ENCODE measurements at regions not wholly inside any gene's neighbourhood (a gene's known extent, or its start where the extent isn't known, plus 50 kb on each side); places are given as distances from the start of the nearest gene placed in this dataset.
"Not testable (repeated sequence)": the region's sequence is repeated elsewhere in the genome, so short reads cannot be mapped to it uniquely, and the experiment has no call there.

- DNase-seq: not testable (repeated sequence)
Observed at GRCh38 chr4:121616449-121616848, 80.3 kb downstream of the ANXA5 start.

DNA sequence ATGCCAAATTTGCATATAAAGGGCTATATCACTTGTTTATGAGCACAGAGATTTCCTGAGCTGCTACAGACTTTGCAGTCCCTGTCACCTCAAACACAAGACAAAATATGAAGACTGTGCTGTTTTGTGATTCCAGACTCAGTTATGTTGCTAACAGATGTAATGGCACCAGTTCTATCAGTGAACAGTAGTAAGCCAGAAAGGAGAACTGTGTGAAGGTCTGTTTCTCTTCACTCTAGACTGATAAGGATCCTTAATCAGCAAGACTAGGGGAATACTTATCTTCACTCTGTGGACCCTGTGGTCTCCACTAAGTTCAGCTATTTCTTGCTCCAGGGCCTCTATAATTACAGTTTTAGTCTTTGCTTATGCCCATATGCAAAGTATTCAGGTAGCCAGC, 82.7 kb downstream of the ANXA5 start:
- DNase-seq: no peak

GRCh38 chr4:121599049-121599448, 97.7 kb downstream of the ANXA5 start:
- no peak for DNase-seq

GRCh38 chr4:121597346-121597934, 99.3 kb downstream of the ANXA5 start:
- DNase-seq: no peak

- DNase-seq: no peak
Observed at GRCh38 chr4:121594796-121595526, 101.8 kb downstream of the ANXA5 start.

DNA sequence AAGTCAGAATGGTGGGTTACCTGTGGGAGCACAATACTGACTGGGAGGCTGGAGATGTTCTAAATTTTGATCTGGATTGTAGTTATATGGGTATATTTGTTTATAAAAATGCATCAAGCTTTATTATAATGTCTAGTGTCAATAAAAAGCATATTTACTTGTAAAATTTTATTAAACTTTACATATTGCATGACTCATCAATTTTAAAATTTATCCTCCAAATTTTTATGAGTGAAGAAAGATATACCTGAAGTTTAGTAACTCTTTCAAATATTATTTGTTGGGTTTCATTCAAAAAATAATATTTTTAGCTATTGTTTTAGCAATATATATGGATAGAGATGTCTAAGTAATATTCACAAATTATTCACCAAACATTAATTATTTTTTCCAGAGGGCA, 103.0 kb downstream of the ANXA5 start:
- no peak for DNase-seq

DNA sequence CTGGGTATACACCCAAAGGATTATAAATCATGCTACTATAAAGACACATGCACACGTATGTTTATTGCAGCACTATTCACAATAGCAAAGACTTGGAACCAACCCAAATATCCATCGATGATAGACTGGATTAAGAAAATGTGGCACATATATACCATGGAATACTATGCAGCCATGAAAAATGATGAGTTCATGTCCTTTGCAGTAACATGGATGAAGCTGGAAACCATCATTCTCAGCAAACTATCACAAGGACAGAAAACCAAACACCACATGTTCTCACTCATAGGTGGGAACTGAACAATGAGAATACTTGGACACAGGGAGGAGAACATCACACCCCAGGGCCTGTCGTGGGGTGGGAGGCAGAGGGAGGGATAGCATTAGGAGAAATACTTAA, 104.5 kb downstream of the ANXA5 start:
- not testable (repeated sequence) for DNase-seq

GRCh38 chr4:121584836-121585235, 111.9 kb downstream of the ANXA5 start:
- no peak for DNase-seq

DNA sequence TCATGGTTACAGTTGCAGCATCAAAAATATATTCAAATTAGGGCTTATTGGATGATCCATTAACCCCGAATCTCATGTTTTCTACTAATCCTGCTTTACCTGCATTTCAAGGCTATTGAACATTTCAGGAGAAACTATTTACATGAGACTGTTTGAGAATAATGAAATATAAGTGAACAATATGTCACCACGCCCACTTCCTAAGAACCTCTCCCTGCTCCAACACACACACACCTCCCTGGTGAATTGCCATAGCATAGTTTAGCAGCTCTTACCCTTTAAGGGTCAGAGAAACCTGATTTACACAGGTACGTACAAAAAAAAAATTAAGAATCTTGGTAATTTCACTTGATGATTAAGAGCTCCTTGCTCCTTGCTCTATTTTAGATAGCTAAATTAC, 113.4 kb downstream of the ANXA5 start:
- DNase-seq: no peak

DNA sequence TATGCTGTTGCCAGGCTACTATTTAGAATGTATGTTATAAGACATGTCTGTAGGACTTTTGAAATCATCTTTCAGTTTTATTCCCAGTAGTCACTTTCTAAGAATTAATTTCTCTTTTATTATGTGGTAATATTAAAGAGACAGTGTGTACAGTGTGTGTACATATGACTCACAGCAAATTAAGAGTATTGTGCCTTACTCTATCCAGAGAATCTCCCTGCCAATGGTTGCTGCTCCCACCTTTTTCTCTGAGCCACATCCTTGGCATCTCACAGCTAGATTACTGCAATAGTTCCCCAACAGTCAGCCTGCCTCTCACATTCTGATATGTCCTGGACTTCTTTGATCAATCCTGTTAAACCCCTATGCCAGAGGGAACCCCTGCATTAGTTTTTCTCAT, 114.5 kb downstream of the ANXA5 start:
- no peak for DNase-seq

GRCh38 chr4:121575392-121575791, 121.4 kb downstream of the ANXA5 start:
- not testable (repeated sequence) for DNase-seq

DNA sequence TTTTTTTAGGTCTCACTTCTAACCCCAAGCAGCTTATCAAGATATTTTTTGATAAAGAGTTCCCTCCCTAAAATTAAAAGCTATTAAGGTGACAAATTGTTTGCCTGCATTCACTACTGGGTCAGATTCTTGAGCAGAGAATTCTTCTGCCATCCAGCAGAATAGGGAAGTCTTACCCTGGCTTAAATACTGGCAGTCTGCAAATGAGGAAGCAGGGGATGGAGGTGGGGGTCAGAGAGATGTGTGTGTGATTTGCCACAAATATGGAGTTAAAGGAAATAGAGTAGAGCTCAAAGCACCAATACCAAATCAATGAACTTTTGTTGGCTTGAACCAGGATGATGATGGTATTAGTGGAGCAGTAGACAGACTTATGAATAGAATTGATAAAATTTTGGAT, 122.2 kb downstream of the ANXA5 start:
- no peak for DNase-seq

DNA sequence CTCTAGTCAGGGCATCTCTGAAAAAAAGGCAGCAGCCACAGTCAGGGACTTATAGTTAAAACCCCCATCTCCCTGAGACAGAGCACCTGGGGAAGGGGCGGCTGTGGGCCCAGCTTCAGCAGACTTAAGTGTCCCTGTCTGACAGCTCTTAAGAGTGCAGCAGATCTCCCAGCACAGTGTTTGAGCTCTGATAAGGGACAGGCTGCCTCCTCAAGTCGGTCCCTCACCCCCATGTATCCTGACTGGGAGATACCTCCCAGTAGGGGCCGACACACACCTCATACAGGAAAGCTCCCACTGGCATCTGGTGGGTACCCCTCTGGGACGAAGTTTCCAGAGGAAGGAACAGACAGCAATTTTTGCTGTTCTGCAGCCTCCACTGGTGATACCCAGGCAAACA, 129.0 kb downstream of the ANXA5 start:
- no peak for DNase-seq

GRCh38 chr4:121564840-121565375, 131.9 kb downstream of the ANXA5 start:
- no peak for DNase-seq

DNA sequence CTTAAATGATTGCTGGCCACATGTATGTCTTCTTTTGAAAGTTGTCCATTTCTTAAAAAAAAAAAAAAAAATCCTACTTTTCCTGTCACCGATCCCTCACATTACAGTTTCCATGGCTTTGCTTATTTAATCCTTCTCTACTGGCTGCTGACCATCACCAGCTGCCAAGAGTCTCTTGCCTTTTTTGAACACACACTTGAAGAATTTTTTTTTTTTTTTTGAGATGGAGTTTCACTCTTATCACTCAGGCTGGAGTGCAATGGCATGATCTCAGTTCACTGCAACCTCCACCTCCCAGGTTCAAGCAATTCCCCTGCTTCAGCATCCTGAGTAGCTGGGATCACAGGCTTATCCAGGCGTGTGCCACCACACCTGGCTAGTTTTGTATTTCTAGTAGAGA, 134.0 kb downstream of the ANXA5 start:
- DNase-seq: no peak

DNA sequence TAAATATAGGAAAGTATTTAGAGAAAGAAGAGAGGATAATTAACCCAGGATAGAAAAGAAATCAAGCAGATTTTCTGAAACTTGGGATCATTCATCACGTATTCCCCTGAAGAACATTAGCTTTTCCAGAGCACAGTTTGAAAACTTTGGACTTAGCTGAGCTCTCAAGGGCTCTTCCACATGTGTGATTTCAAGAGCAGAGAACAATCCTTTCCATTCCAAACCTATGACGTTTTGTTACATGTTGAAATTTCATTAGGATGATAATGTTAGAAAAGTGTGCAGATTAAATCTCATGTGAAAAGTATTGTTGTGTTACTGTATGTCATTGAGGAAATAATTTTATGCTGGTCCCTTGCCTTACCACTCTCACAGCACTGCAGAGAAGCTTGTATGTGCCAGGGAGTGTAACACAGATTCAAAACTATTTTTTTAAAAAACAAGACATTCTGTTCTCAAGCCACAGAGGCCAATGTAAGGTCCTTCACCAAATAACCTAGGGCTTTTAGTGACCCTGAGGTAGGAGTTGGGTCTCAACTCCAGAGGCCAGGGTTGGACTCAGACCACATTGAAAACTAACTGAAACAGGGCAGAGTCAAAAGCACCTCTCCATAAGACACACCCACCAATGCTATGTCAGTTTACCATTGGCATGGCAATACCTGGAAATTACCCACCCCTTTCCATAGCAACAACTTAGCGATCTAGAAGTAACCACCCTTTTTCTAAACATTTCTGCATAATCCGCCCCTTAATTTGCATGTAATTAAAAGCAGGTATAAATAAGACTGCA, 141.3 kb downstream of the ANXA5 start:
- no peak for DNase-seq

DNA sequence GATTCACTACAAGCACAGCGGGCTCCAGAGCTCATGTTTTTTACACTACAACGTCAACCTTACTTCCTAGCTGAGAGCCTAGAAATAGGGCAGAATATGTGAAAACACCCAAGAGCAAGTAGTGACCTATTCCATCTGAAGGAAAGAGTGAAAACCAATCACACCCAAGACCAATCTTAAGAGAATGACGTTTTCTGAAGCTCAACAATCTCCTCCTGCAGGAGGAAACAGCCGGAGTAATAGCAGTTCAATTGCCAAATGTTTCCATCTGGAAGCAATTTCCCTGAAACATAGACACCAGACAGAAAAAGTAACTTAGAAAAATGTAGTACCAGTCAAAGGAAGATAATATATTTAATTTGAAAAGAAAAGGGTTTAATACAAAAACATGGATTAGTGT, 142.4 kb downstream of the ANXA5 start:
- DNase-seq: no peak

GRCh38 chr4:121551881-121552280, 144.9 kb downstream of the ANXA5 start:
- peak; percentile 29 for DNase-seq

DNA sequence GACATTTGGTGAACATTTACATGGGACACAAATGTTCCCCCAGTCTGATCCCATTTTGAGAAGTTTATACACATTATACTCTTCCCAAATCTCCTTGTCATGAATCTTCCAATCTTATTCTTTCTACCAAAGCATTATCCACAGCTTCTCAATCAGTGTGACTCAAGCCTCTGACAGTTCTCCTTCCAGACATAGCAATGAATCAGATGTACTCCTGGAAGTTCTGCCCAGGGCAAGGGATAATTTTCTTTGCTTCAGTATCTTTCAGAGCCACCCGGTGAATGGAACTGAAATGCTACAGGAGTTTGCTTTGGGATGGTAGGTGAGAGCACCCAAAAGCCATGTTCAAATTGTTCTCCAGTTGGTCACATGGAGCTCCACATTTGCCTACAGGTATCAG, 145.5 kb downstream of the ANXA5 start:
- no peak for DNase-seq

- no peak for DNase-seq
Observed at GRCh38 chr4:121541696-121542095, 155.1 kb downstream of the ANXA5 start.

- no peak for DNase-seq
Observed at GRCh38 chr4:121535351-121535750, 154.5 kb upstream of the QRFPR start.

DNA sequence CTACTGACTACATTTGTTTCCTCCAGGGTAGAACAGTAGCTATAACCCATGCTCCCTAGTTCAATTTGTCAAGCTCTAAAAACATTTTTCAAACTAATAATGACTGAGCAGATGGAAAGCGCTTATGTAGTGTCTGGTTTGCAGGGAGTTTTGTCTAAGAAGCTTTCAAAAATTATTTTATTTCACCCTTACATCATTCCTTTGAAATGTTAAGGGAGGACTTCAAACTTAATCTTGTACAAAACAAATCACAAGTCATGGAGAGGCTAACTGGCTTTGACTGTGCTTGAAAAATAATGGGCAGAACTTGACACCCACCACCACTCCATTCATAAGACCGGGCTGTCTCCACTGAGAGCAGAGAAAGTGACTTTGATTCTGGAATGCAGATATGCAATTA, 153.4 kb upstream of the QRFPR start:
- DNase-seq: no peak

DNA sequence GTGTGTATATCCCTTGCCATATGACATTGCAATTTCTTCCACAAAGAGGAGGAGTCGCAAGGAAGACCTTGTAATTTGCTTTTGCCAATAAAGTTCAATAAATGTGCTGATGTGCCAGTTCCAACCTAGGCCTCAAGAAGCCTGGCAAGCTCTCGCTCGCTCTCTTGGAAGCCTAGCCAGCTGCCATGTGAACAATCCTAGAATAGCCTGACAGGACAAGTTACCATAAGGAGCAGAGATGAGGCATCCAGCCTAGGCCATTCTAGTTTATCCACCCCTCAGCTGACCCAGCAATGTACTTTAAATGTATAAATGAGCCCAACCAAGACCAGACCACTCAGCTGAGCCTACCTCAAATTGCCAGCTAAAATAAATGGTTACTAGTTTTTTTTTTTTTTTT, 145.7 kb upstream of the QRFPR start:
- DNase-seq: no peak

Measured in NCI-H2029 (cell line).